GM12875 (cell line): ENCODE measurements at regions not wholly inside any gene's neighbourhood (a gene's known extent, or its start where the extent isn't known, plus 50 kb on each side); places are given as distances from the start of the nearest gene placed in this dataset.

Experiments
- H3K4me3 ChIP-seq: one replicate; pipeline ENCODE4 v1.5.1; 2011; ENCODE audit warnings: low read depth, low read length, control low read depth
- CTCF ChIP-seq: IDR thresholded peaks from 2 replicates; pipeline ENCODE4 v1.5.1; 2011; ENCODE audit warnings: low read depth, mild to moderate bottlenecking, control low read depth, inconsistent platforms, low read length, moderate library complexity, borderline replicate concordance; ENCODE audit not compliant: insufficient read depth

DNA sequence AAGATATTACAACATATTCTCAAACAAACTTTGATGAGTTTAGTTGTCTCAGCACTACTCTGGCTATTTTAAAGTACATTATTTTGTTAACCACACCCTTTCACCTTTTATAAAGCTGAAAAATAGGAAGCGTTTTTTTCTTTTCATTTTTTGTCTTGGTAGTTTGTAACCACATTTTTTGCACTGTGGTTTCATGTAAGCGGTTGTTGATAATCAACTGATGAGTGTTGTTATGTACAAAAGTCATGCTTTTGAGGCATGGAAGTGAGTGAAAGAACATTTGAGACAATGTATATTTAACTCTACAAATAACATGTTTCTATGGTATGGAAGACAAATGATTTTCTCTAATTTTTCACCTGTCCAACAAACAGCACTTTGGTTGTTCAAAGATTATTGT lies 52.1 kb upstream of the ATP2B1 start:
- no peak for TF ChIP-seq CTCF
- H3K4me3 ChIP-seq: no peak overlapping the region
